Fibroblast of the aortic adventitia (primary cell): ENCODE measurements at regions not wholly inside any gene's neighbourhood (a gene's known extent, or its start where the extent isn't known, plus 50 kb on each side); places are given as distances from the start of the nearest gene placed in this dataset.

Source experiments
- DNase-seq: peaks from one replicate; pipeline ENCODE4 v3.0.0-alpha.2; 2010; ENCODE audit warnings: low read depth
- H3K4me3 ChIP-seq: 2 replicates; pipeline ENCODE4 v1.5.1; 2011; ENCODE audit warnings: low read depth, mild to moderate bottlenecking, control low read depth, low read length, moderate library complexity
- TF ChIP-seq, protein P1 (sequence below): IDR thresholded peaks from 2 replicates; pipeline ENCODE4 v1.5.1; 2011; ENCODE audit warnings: mild to moderate bottlenecking, low read length, control low read depth, inconsistent platforms; ENCODE audit not compliant: insufficient read depth

- TF ChIP-seq, protein P1, sequence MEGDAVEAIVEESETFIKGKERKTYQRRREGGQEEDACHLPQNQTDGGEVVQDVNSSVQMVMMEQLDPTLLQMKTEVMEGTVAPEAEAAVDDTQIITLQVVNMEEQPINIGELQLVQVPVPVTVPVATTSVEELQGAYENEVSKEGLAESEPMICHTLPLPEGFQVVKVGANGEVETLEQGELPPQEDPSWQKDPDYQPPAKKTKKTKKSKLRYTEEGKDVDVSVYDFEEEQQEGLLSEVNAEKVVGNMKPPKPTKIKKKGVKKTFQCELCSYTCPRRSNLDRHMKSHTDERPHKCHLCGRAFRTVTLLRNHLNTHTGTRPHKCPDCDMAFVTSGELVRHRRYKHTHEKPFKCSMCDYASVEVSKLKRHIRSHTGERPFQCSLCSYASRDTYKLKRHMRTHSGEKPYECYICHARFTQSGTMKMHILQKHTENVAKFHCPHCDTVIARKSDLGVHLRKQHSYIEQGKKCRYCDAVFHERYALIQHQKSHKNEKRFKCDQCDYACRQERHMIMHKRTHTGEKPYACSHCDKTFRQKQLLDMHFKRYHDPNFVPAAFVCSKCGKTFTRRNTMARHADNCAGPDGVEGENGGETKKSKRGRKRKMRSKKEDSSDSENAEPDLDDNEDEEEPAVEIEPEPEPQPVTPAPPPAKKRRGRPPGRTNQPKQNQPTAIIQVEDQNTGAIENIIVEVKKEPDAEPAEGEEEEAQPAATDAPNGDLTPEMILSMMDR: no peak
- no peak overlapping the region for H3K4me3 ChIP-seq
- no peak for DNase-seq
These were observed 230.9 kb upstream of the MAGI2 start for GRCh38 chr7:79684384-79684783.

DNA sequence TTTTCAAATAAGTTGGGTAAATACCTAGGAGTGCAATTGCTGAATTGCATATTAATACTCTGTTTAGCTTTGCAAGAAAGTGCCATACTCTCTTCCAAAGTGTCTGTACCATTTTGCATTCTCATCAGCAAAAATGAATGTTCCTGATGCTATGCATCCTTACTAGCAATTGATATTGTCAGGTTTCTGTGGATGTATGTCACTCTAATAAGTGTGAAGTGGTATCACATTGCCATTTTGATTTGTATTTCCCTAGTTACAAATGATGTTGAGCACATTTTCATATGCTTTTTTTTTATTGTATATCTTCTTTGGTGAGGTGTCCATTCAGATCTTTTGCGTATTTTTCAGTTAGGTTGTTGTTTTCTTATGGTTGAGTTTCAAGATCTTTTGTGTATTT is 230.4 kb upstream of the MAGI2 start:
- no peak overlapping the region for H3K4me3 ChIP-seq
- TF ChIP-seq, protein P1: no peak
- no peak for DNase-seq

GRCh38 chr7:79683185-79683890 is 229.9 kb upstream of the MAGI2 start:
- TF ChIP-seq, protein P1: no peak
- no peak for DNase-seq
- H3K4me3 ChIP-seq: no peak overlapping the region

GRCh38 chr7:79681454-79681853 is 228.0 kb upstream of the MAGI2 start:
- H3K4me3 ChIP-seq: no peak overlapping the region
- peak; percentile 42 for DNase-seq
- TF ChIP-seq, protein P1: no peak

DNA sequence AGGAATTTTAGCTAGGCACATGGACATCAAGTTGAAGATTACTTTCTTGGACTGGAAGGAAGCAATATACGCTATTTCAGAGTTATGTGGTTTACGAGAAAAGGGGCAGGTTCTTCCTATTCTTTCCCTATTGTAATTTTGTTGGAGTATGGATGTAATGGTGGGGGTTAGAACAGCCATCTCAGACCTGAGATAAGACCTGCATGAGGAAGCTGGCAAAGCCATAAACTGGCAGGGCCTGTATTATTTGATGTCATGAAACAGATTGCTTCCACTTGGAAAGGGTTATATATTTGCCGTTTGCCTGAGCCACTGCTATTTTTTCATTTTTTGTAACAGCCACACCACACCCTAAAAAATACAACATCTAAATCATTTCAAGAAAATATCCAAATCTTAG is 220.5 kb upstream of the MAGI2 start:
- TF ChIP-seq, protein P1: no peak
- no peak overlapping the region for H3K4me3 ChIP-seq
- no peak for DNase-seq

DNA sequence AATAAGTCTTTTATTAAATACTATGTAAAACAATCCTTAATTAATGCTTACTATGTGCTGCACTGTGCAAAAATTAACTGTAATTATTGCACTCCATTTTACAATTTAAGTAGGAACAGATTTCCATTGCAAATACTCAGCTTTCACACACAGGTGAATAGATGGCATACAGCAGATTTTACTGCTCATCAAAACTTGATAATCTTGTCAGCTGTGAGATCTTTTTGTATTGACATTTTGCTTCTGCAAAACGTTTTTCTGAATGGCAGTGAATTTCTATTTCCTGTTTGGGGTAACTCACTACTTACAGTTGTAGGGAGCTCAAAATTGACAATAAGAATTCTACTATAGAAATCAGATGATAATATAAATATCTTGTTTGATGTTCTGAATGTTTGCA is 220.0 kb upstream of the MAGI2 start:
- TF ChIP-seq, protein P1: no peak
- no peak overlapping the region for H3K4me3 ChIP-seq
- no peak for DNase-seq

DNA sequence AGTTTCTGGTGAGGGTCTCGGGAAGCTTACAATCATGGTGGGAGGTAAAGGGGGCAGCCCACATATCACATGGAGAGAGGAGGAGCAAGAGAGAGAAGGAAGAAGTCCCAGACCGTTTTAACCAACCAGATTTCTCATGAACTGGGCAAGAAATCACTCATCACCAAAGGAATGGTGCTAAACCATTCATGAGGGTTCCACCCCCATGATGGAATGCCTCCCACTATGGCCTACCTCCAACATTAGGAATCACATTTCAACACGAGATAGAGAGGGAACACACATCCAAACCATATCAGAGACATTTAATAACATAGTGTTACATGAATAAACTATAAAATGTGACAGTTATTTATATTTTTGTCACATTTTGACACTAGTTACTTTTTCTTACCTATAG is 214.8 kb upstream of the MAGI2 start:
- DNase-seq: peak; percentile 56
- TF ChIP-seq, protein P1: no peak
- no peak overlapping the region for H3K4me3 ChIP-seq
